ENCODE measurements at regions not wholly inside any gene's neighbourhood (a gene's known extent, or its start where the extent isn't known, plus 50 kb on each side); places are given as distances from the start of the nearest gene placed in this dataset.

- TF ChIP-seq GLIS3 (CRISPR knock-in tag; IDR thresholded peaks at IDR 0.05) (no peak), ZFP3 (CRISPR knock-in tag; IDR thresholded peaks at IDR 0.05) (no peak), TCF4 (CRISPR knock-in tag; IDR thresholded peaks at IDR 0.05; ENCODE audit: borderline replicate concordance) (no peak), PATZ1 (CRISPR knock-in tag; IDR thresholded peaks at IDR 0.05; ENCODE audit: borderline replicate concordance) (no peak), ZFP30 (CRISPR knock-in tag; IDR thresholded peaks at IDR 0.05) (no peak), BACH2 (CRISPR knock-in tag; IDR thresholded peaks at IDR 0.05; ENCODE audit: borderline replicate concordance) (no peak), CSDC2 (CRISPR knock-in tag; IDR thresholded peaks at IDR 0.05) (no peak), ZNF70 (CRISPR knock-in tag; IDR thresholded peaks at IDR 0.05) (no peak)
- TF ChIP-seq, protein P1, sequence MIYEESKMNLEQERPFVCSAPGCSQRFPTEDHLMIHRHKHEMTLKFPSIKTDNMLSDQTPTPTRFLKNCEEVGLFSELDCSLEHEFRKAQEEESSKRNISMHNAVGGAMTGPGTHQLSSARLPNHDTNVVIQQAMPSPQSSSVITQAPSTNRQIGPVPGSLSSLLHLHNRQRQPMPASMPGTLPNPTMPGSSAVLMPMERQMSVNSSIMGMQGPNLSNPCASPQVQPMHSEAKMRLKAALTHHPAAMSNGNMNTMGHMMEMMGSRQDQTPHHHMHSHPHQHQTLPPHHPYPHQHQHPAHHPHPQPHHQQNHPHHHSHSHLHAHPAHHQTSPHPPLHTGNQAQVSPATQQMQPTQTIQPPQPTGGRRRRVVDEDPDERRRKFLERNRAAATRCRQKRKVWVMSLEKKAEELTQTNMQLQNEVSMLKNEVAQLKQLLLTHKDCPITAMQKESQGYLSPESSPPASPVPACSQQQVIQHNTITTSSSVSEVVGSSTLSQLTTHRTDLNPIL (CRISPR knock-in tag; IDR thresholded peaks at IDR 0.05; ENCODE audit: low read depth), result no peak
- TF ChIP-seq, protein P2, sequence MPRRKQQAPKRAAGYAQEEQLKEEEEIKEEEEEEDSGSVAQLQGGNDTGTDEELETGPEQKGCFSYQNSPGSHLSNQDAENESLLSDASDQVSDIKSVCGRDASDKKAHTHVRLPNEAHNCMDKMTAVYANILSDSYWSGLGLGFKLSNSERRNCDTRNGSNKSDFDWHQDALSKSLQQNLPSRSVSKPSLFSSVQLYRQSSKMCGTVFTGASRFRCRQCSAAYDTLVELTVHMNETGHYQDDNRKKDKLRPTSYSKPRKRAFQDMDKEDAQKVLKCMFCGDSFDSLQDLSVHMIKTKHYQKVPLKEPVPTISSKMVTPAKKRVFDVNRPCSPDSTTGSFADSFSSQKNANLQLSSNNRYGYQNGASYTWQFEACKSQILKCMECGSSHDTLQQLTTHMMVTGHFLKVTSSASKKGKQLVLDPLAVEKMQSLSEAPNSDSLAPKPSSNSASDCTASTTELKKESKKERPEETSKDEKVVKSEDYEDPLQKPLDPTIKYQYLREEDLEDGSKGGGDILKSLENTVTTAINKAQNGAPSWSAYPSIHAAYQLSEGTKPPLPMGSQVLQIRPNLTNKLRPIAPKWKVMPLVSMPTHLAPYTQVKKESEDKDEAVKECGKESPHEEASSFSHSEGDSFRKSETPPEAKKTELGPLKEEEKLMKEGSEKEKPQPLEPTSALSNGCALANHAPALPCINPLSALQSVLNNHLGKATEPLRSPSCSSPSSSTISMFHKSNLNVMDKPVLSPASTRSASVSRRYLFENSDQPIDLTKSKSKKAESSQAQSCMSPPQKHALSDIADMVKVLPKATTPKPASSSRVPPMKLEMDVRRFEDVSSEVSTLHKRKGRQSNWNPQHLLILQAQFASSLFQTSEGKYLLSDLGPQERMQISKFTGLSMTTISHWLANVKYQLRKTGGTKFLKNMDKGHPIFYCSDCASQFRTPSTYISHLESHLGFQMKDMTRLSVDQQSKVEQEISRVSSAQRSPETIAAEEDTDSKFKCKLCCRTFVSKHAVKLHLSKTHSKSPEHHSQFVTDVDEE (CRISPR knock-in tag; IDR thresholded peaks at IDR 0.05), result no peak
- TF ChIP-seq, protein P3, sequence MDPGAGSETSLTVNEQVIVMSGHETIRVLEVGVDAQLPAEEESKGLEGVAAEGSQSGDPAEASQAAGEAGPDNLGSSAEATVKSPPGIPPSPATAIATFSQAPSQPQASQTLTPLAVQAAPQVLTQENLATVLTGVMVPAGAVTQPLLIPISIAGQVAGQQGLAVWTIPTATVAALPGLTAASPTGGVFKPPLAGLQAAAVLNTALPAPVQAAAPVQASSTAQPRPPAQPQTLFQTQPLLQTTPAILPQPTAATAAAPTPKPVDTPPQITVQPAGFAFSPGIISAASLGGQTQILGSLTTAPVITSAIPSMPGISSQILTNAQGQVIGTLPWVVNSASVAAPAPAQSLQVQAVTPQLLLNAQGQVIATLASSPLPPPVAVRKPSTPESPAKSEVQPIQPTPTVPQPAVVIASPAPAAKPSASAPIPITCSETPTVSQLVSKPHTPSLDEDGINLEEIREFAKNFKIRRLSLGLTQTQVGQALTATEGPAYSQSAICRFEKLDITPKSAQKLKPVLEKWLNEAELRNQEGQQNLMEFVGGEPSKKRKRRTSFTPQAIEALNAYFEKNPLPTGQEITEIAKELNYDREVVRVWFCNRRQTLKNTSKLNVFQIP (CRISPR knock-in tag; IDR thresholded peaks at IDR 0.05; ENCODE audit: borderline replicate concordance, low read depth), result no peak
These were observed 329.6 kb upstream of the B3GAT1 start for GRCh38 chr11:134741453-134742223.
